B cell (primary cell): ENCODE measurements at regions not wholly inside any gene's neighbourhood (a gene's known extent, or its start where the extent isn't known, plus 50 kb on each side); places are given as distances from the start of the nearest gene placed in this dataset.

Source experiments
- ATAC-seq: fragments of 200-7000 bp; cut with Tn5 transposase; one replicate; pipeline ENCODE4 v1.10.0; 2021; ENCODE audit warnings: low read depth, mild to moderate bottlenecking, moderate number of reproducible peaks, moderate library complexity
- CTCF ChIA-PET: fragments of 350-600 bp; sonication (Branson Sonifier 250); formaldehyde crosslinking; loops from one replicate; lab custom pipeline; 2021; ENCODE audit warnings: antibody characterized with exemption, inconsistent platforms; lab: Charles Lee
- POLR2A ChIA-PET: fragments of 350-600 bp; sonication (Branson Sonifier 250); formaldehyde crosslinking; loops from one replicate; lab custom pipeline; 2021; ENCODE audit warnings: antibody characterized with exemption; lab: Charles Lee
- DNase-seq: peaks from one replicate; pipeline ENCODE4 v3.0.0; 2013
- H2AFZ ChIP-seq: 2 replicates; pipeline ENCODE4 v1.6.1; 2012; ENCODE audit warnings: mild to moderate bottlenecking, low read depth, low read length; ENCODE audit not compliant: insufficient read depth, poor library complexity, severe bottlenecking
- H3K27ac ChIP-seq, 2 donors: 1 replicate in 1 of 2; 2 replicates in 1 of 2; pipeline ENCODE4 v1.5.1; 2012 to 2013; ENCODE audit warnings: low read length in 2 of 2, mild to moderate bottlenecking in 2 of 2, moderate library complexity in 1 of 2
- H3K27me3 ChIP-seq, 4 experiments: fragments of 200-600 bp in 1 of 4; sonication (generic) in 1 of 4; replicated peaks in 1 of 4; 1 replicate in 2 of 4; 2 replicates in 2 of 4; pipeline versions ENCODE4 v1.6.1 to v1.7.0; 2013 to 2016; ENCODE audit warnings: low read length in 3 of 4, mild to moderate bottlenecking in 2 of 4, mixed read lengths in 1 of 4, moderate library complexity in 1 of 4; ENCODE audit not compliant: insufficient read depth in 4 of 4, control insufficient read depth in 3 of 4; ENCODE audit errors: control extremely low read depth in 1 of 4
- H3K36me3 ChIP-seq, 2 experiments: replicated peaks in 1 of 2; 1 replicate in 1 of 2; 2 replicates in 1 of 2; pipeline versions ENCODE4 v1.6.1 to v1.7.1; 2013; ENCODE audit warnings: low read length in 1 of 2; ENCODE audit not compliant: insufficient read depth in 2 of 2, control insufficient read depth in 1 of 2; ENCODE audit errors: control extremely low read depth in 1 of 2, extremely low read depth in 1 of 2
- H3K4me1 ChIP-seq, 2 donors: fragments of 200-600 bp in 1 of 2; sonication (generic) in 1 of 2; 1 replicate in 1 of 2; 2 replicates in 1 of 2; pipeline versions ENCODE4 v1.5.1 to v1.6.1; 2013 to 2017; ENCODE audit warnings: low read length in 2 of 2; ENCODE audit not compliant: control insufficient read depth in 2 of 2, insufficient read depth in 2 of 2
- H3K4me2 ChIP-seq: replicated peaks from 2 replicates; pipeline ENCODE3; 2012; ENCODE audit warnings: mild to moderate bottlenecking, low read depth, low read length; ENCODE audit not compliant: poor library complexity, severe bottlenecking
- H3K4me3 ChIP-seq, 5 experiments: fragments of 200-600 bp in 1 of 5; sonication (generic) in 1 of 5; 1 replicate in 3 of 5; 2 replicates in 2 of 5; pipeline versions ENCODE4 v1.5.1 to v1.7.0; 2011 to 2016; ENCODE audit warnings: low read length in 4 of 5, mild to moderate bottlenecking in 4 of 5, low read depth in 2 of 5, control low read depth in 1 of 5, moderate library complexity in 1 of 5; ENCODE audit not compliant: insufficient read depth in 1 of 5; ENCODE audit errors: control extremely low read depth in 1 of 5, extremely low read depth in 1 of 5
- H3K79me2 ChIP-seq: fragments of 200-600 bp; sonication (generic); one replicate; pipeline ENCODE4 v1.6.0; 2016; ENCODE audit warnings: low read length; ENCODE audit not compliant: control insufficient read depth, insufficient read depth
- H3K9ac ChIP-seq: fragments of 200-600 bp; sonication (generic); 2 replicates; pipeline ENCODE4 v1.6.1; 2017; ENCODE audit warnings: mild to moderate bottlenecking, low read length, moderate library complexity
- H3K9me3 ChIP-seq, 3 donors: one replicate each; pipeline versions ENCODE4 v1.6.1 to v1.7.1; 2013; ENCODE audit warnings: low read length in 2 of 3; ENCODE audit not compliant: control insufficient read depth in 2 of 3, insufficient read depth in 1 of 3; ENCODE audit errors: control extremely low read depth in 1 of 3
- H4K20me1 ChIP-seq: 2 replicates; pipeline ENCODE4 v1.6.0; 2012; ENCODE audit warnings: mild to moderate bottlenecking, low read length; ENCODE audit not compliant: insufficient read depth, control insufficient read depth, poor library complexity, severe bottlenecking
- H3K27ac Mint-ChIP-seq: one replicate; pipeline ENCODE4 v1.8.0; 2021; ENCODE audit warnings: mixed read lengths
- H3K27me3 Mint-ChIP-seq: one replicate; pipeline ENCODE4 v1.8.0; 2021; ENCODE audit warnings: mixed read lengths
- H3K4me1 Mint-ChIP-seq: one replicate; pipeline ENCODE4 v1.8.0; 2021; ENCODE audit warnings: mixed read lengths
- H3K4me3 Mint-ChIP-seq: one replicate; pipeline ENCODE4 v1.8.0; 2021; ENCODE audit warnings: mixed read lengths
- H3K9me3 Mint-ChIP-seq: one replicate; pipeline ENCODE4 v1.8.0; 2022; ENCODE audit warnings: mixed read lengths; ENCODE audit not compliant: insufficient read depth
- CTCF ChIP-seq: fragments of 200-600 bp; IDR thresholded peaks from one replicate; pipeline ENCODE4 v1.8.0; 2022; ENCODE audit warnings: antibody characterized with exemption, mild to moderate bottlenecking
- EZH2 ChIP-seq: IDR thresholded peaks from 2 replicates; pipeline ENCODE4 v1.6.1; 2012; ENCODE audit warnings: borderline replicate concordance, low read depth, mild to moderate bottlenecking, moderate library complexity, low read length; ENCODE audit not compliant: insufficient read depth, poor library complexity, severe bottlenecking
- WGBS: methylation state at CpG from one replicate; pipeline ENCODE4 v1.1.5; 2013; ENCODE audit warnings: missing lambda C conversion rate; ENCODE audit not compliant: insufficient coverage; 5-methylcytosine and 5-hydroxymethylcytosine counted together
- intact Hi-C: fragments of 100-400 bp; cut with micrococcal nuclease; formaldehyde crosslinking; loops from one replicate; pipeline ENCODE4 v1.10.0; 2022

- H3K4me2 ChIP-seq = no peak overlapping the region
- peaks cover 0 to 4% (median 0%) of the 10 kb centered on the region in 3 donors for H3K9me3 ChIP-seq
- no peaks in the 10 kb centered on the region for H3K79me2 ChIP-seq
- intact Hi-C loops = no loop called here
- H3K27me3 ChIP-seq = no peaks in the 10 kb centered on the region
- POLR2A ChIA-PET = no interaction called here
- H2AFZ ChIP-seq = no peak overlapping the region
- Mint-ChIP-seq H3K4me1 (no peaks in the 10 kb centered on the region), H3K9me3 (peaks cover 2% of the 10 kb centered on the region), H3K27me3 (no peaks in the 10 kb centered on the region), H3K27ac (no peak overlapping the region), H3K4me3 (no peak overlapping the region)
- H3K27ac ChIP-seq = no peak overlapping the region
- DNase-seq (no peak), ATAC-seq (no peak)
- no CpG with 5 or more reads among the region's 1 CpG for WGBS
- H3K36me3 ChIP-seq = no peaks in the 10 kb centered on the region
- H3K9ac ChIP-seq = no peak overlapping the region
- CTCF ChIA-PET = no interaction called here
- H4K20me1 ChIP-seq = no peaks in the 10 kb centered on the region
- no peaks in the 10 kb centered on the region for H3K4me1 ChIP-seq
- no peak overlapping the region for H3K4me3 ChIP-seq
- TF ChIP-seq EZH2 (no peak), CTCF (no peak)
Measured at GRCh38 chr11:106514706-106515105, 437.2 kb downstream of the AASDHPPT start.

- Histone ChIP-seq H3K4me3 (no peak overlapping the region), H3K36me3 (no peaks in the 10 kb centered on the region), H3K27ac (no peak overlapping the region), H3K79me2 (no peaks in the 10 kb centered on the region), H3K9ac (no peak overlapping the region), H3K4me2 (no peak overlapping the region), H3K4me1 (no peaks in the 10 kb centered on the region), H4K20me1 (no peaks in the 10 kb centered on the region), H3K9me3 (peaks cover 0 to 4% (median 0%) of the 10 kb centered on the region in 3 donors), H3K27me3 (no peaks in the 10 kb centered on the region), H2AFZ (no peak overlapping the region)
- Mint-ChIP-seq H3K4me1 (no peaks in the 10 kb centered on the region), H3K27me3 (no peaks in the 10 kb centered on the region), H3K27ac (no peak overlapping the region), H3K9me3 (peaks cover 5% of the 10 kb centered on the region), H3K4me3 (no peak overlapping the region)
- POLR2A ChIA-PET = no interaction called here
- ATAC-seq (no peak), DNase-seq (no peak)
- intact Hi-C loops = no loop called here
- WGBS = no CpG with 5 or more reads among the region's 2 CpGs
- CTCF ChIA-PET = no interaction called here
- TF ChIP-seq EZH2 (no peak), CTCF (no peak)
Measured at GRCh38 chr11:106517426-106517825, 440.0 kb downstream of the AASDHPPT start.
